DOHH2 (cell line): ENCODE measurements at regions not wholly inside any gene's neighbourhood (a gene's known extent, or its start where the extent isn't known, plus 50 kb on each side); places are given as distances from the start of the nearest gene placed in this dataset.

Experiments used
- H3F3A ChIP-seq: fragments of 200-600 bp; sonication (generic), shearing (Covaris generic); 2 replicates; pipeline ENCODE4 v1.6.0; 2016; ENCODE audit warnings: antibody characterized with exemption, mild to moderate bottlenecking; ENCODE audit not compliant: control insufficient read depth, insufficient read depth
- H3K27ac ChIP-seq: fragments of 200-600 bp; sonication (generic); 2 replicates; pipeline ENCODE4 v1.5.1; 2014; ENCODE audit warnings: low read depth, mild to moderate bottlenecking, low read length, moderate library complexity
- H3K27me3 ChIP-seq: fragments of 200-600 bp; sonication (generic); 2 replicates; pipeline ENCODE4 v1.6.1; 2014; ENCODE audit warnings: mild to moderate bottlenecking, low read length, mixed read lengths; ENCODE audit not compliant: control insufficient read depth
- H3K36me3 ChIP-seq: fragments of 200-600 bp; sonication (generic); 2 replicates; pipeline ENCODE4 v1.6.1; 2014; ENCODE audit warnings: mild to moderate bottlenecking, low read length, moderate library complexity, mixed read lengths; ENCODE audit not compliant: control insufficient read depth
- H3K4me1 ChIP-seq: fragments of 200-600 bp; sonication (generic); 2 replicates; pipeline ENCODE4 v1.6.1; 2014; ENCODE audit warnings: mild to moderate bottlenecking, low read length, mixed read lengths; ENCODE audit not compliant: control insufficient read depth
- H3K4me2 ChIP-seq: fragments of 200-600 bp; sonication (generic); 2 replicates; pipeline ENCODE4 v1.6.0; 2014; ENCODE audit warnings: mild to moderate bottlenecking, low read length, moderate library complexity
- H3K4me3 ChIP-seq: fragments of 200-600 bp; sonication (generic); 2 replicates; pipeline ENCODE4 v1.5.1; 2014; ENCODE audit warnings: mild to moderate bottlenecking, low read length, mixed read lengths
- H3K79me2 ChIP-seq: fragments of 200-600 bp; sonication (generic); 2 replicates; pipeline ENCODE4 v1.6.1; 2014; ENCODE audit warnings: mild to moderate bottlenecking, low read length, mixed read lengths; ENCODE audit not compliant: control insufficient read depth
- H3K9me2 ChIP-seq: fragments of 200-600 bp; sonication (generic); replicated peaks from 2 replicates; pipeline ENCODE4 v1.6.1; 2014; ENCODE audit warnings: mild to moderate bottlenecking, low read length, mixed read lengths; ENCODE audit not compliant: control insufficient read depth
- H3K9me3 ChIP-seq: fragments of 200-600 bp; sonication (generic); 2 replicates; pipeline ENCODE4 v1.6.1; 2014; ENCODE audit warnings: antibody characterized with exemption, low read length, mixed read lengths; ENCODE audit not compliant: control insufficient read depth, insufficient read depth
- H4K20me1 ChIP-seq: fragments of 200-600 bp; sonication (generic); 2 replicates; pipeline ENCODE4 v1.6.0; 2014; ENCODE audit warnings: low read depth, mild to moderate bottlenecking, antibody characterized with exemption, low read length, moderate library complexity; ENCODE audit not compliant: control insufficient read depth, insufficient read depth
- EZH2phosphoT487 ChIP-seq: fragments of 200-600 bp; sonication (generic); IDR thresholded peaks from 2 replicates; pipeline ENCODE4 v1.6.1; 2017; ENCODE audit warnings: borderline replicate concordance, mild to moderate bottlenecking, antibody characterized with exemption, low read length, moderate library complexity, mixed read lengths
- TF ChIP-seq, protein P1 (sequence below): fragments of 200-600 bp; sonication (generic); IDR thresholded peaks from one replicate; pipeline ENCODE4 v1.5.1; 2014; ENCODE audit warnings: antibody characterized with exemption, mild to moderate bottlenecking, low read depth, low read length; ENCODE audit not compliant: poor library complexity, severe bottlenecking

- Histone ChIP-seq H3K4me1 (no peaks in the 10 kb centered on the region), H3K4me2 (no peak overlapping the region), H3F3A (no peaks in the 10 kb centered on the region), H3K27ac (no peak overlapping the region), H3K79me2 (no peaks in the 10 kb centered on the region), H3K9me2 (no peaks in the 10 kb centered on the region), H3K9me3 (peaks cover 3% of the 10 kb centered on the region; the same call in 1 of the 2 replicates), H4K20me1 (no peaks in the 10 kb centered on the region), H3K4me3 (no peak overlapping the region), H3K27me3 (peaks cover 17% of the 10 kb centered on the region), H3K36me3 (no peaks in the 10 kb centered on the region)
- no peak for TF ChIP-seq EZH2phosphoT487
- TF ChIP-seq, protein P1, sequence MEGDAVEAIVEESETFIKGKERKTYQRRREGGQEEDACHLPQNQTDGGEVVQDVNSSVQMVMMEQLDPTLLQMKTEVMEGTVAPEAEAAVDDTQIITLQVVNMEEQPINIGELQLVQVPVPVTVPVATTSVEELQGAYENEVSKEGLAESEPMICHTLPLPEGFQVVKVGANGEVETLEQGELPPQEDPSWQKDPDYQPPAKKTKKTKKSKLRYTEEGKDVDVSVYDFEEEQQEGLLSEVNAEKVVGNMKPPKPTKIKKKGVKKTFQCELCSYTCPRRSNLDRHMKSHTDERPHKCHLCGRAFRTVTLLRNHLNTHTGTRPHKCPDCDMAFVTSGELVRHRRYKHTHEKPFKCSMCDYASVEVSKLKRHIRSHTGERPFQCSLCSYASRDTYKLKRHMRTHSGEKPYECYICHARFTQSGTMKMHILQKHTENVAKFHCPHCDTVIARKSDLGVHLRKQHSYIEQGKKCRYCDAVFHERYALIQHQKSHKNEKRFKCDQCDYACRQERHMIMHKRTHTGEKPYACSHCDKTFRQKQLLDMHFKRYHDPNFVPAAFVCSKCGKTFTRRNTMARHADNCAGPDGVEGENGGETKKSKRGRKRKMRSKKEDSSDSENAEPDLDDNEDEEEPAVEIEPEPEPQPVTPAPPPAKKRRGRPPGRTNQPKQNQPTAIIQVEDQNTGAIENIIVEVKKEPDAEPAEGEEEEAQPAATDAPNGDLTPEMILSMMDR, result no peak
Measured at GRCh38 chr1:204736836-204737235, 51.3 kb upstream of the LRRN2 start.

- Histone ChIP-seq H3K79me2 (no peaks in the 10 kb centered on the region), H3K27ac (no peak overlapping the region), H3K27me3 (peaks cover 20% of the 10 kb centered on the region; the same call in 1 of the 2 replicates)
Measured at GRCh38 chr1:204738506-204738905, 53.0 kb upstream of the LRRN2 start.

DNA sequence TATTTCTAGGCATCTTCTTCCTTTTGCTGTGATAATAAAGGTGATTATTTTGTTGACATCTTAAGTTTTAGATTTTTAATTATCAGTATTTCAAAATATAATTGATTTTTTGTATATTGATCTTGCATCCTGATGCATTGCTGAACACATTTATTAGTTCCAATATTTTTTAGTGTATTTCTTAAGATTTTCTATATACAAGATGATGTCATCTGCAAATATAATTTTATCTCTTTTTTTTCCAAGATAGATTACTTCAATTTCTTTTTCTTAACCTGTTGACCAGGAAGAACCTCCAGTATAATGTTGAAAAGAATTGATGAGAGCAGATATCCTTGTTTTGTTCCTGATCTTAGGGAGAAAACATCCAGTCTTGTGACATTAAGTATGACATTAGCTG is 54.8 kb upstream of the LRRN2 start:
- Histone ChIP-seq H3K36me3 (no peaks in the 10 kb centered on the region), H4K20me1 (no peaks in the 10 kb centered on the region), H3K4me3 (no peak overlapping the region), H3K4me1 (no peaks in the 10 kb centered on the region), H3K27ac (no peak overlapping the region), H3K9me2 (no peaks in the 10 kb centered on the region), H3K79me2 (no peaks in the 10 kb centered on the region), H3F3A (no peaks in the 10 kb centered on the region), H3K4me2 (no peak overlapping the region), H3K27me3 (peaks cover 20% of the 10 kb centered on the region; the same call in 1 of the 2 replicates), H3K9me3 (peaks cover 3% of the 10 kb centered on the region; the same call in 1 of the 2 replicates)
- TF ChIP-seq, protein P1, result no peak
- TF ChIP-seq EZH2phosphoT487, result no peak

More at GRCh38 chr1:204738506-204738905, 53.0 kb upstream of the LRRN2 start:
- Histone ChIP-seq H3K36me3 (no peaks in the 10 kb centered on the region), H4K20me1 (no peaks in the 10 kb centered on the region), H3F3A (no peaks in the 10 kb centered on the region), H3K4me1 (no peaks in the 10 kb centered on the region), H3K9me2 (no peaks in the 10 kb centered on the region), H3K9me3 (peaks cover 3% of the 10 kb centered on the region; the same call in 1 of the 2 replicates), H3K4me3 (no peak overlapping the region), H3K4me2 (no peak overlapping the region)
- no peak for TF ChIP-seq EZH2phosphoT487
- TF ChIP-seq, protein P1, result no peak
